Adrenal gland (tissue), 9 donors: ENCODE measurements at regions not wholly inside any gene's neighbourhood (a gene's known extent, or its start where the extent isn't known, plus 50 kb on each side); places are given as distances from the start of the nearest gene placed in this dataset.
"Not testable (repeated sequence)": the region's sequence is repeated elsewhere in the genome, so short reads cannot be mapped to it uniquely, and the experiment has no call there.

Experiments
- DNase-seq, 7 donors: peaks; one replicate each; pipeline ENCODE4 v3.0.0-alpha.2; 2019 to 2020
- H3K27ac ChIP-seq, 5 donors: fragments of 200-600 bp; sonication (generic) in 4 of 5; 1 replicate in 3 of 5; 2 replicates in 2 of 5; pipeline versions ENCODE4 v1.5.1 to v1.8.0; 2016 to 2020; ENCODE audit warnings: mild to moderate bottlenecking in 1 of 5
- H3K27me3 ChIP-seq: fragments of 200-600 bp; 2 replicates; pipeline ENCODE4 v1.8.0; 2021
- H3K36me3 ChIP-seq, 2 donors: fragments of 200-600 bp; replicated peaks in 1 of 2; 1 replicate in 1 of 2; 2 replicates in 1 of 2; pipeline versions ENCODE4 v1.5.1 to v1.8.0; 2018 to 2022
- H3K4me1 ChIP-seq, 2 donors: fragments of 200-600 bp; replicated peaks in 1 of 2; 1 replicate in 1 of 2; 2 replicates in 1 of 2; pipeline versions ENCODE4 v1.5.1 to v1.8.0; 2018 to 2021
- H3K4me3 ChIP-seq, 4 donors: fragments of 200-600 bp; sonication (generic) in 3 of 4; one replicate each; pipeline ENCODE4 v1.5.1; 2016 to 2018
- H3K9me3 ChIP-seq, 3 donors: fragments of 200-600 bp; sonication (generic) in 1 of 3; replicated peaks in 1 of 3; 1 replicate in 2 of 3; 2 replicates in 1 of 3; pipeline versions ENCODE4 v1.5.1 to v1.8.0; 2016 to 2021
- CTCF ChIP-seq, 6 experiments: fragments of 450-650 bp in 4 of 6; fragments of 200-600 bp in 2 of 6; sonication (generic) in 1 of 6; IDR thresholded peaks; 1 replicate in 5 of 6; 2 replicates in 1 of 6; pipeline versions ENCODE4 v1.5.1 to v1.8.0; 2016 to 2021; ENCODE audit warnings: antibody characterized with exemption in 6 of 6, mild to moderate bottlenecking in 2 of 6, moderate library complexity in 1 of 6
- POLR2A ChIP-seq, 2 donors: fragments of 450-650 bp; IDR thresholded peaks; one replicate each; pipeline ENCODE4 v1.6.1; 2017; ENCODE audit warnings: antibody characterized with exemption in 2 of 2, mild to moderate bottlenecking in 2 of 2, moderate library complexity in 1 of 2
- WGBS, 4 donors: extraction: QIAGEN DNeasy Blood & Tissue Kit in 2 of 4; methylation state at CpG; one replicate each; pipeline versions ENCODE4 v1.1.5 to v1.1.7; 2013 to 2017; 5-methylcytosine and 5-hydroxymethylcytosine counted together
- intact Hi-C, 2 donors: fragments of 100-400 bp; cut with DNase I; formaldehyde crosslinking; loops; one replicate each; pipeline versions ENCODE4 v1.14.1 to v1.15.0; 2022 to 2023
- donor health status: healthy with polysubstance abuse.
- donor health status: Bipolar disorder and iron deficiency.
- donor health status: DM: yes; HTN: yes; CAD: no.
- donor health status: DM: no; HTN: no; CAD: no.
- donor health status: DM: no; HTN: no; CAD: no.

GRCh38 chr2:137910641-137911040 is 53.6 kb upstream of the HNMT start:
- H3K9me3 ChIP-seq, result no peaks in the 10 kb centered on the region
- WGBS, 4 donors, result 25 to 40% (median 31%) methylated on average over 4 of the region's 4 CpGs
- TF ChIP-seq POLR2A (IDR thresholded peaks at IDR 0.05) (no peak), CTCF (IDR thresholded peaks at IDR 0.05) (peak; percentile 15 to 75 (median 57))
- H3K36me3 ChIP-seq, result no peaks in the 10 kb centered on the region
- H3K4me3 ChIP-seq, result no peak overlapping the region
- intact Hi-C loops, result loop anchor here (5.0 to 10.0 kb wide), 2 partner anchors 874 to 917 kb away; partner anchors contain the start of gene NXPH2 (in 1 of the 2)
- no peaks in the 10 kb centered on the region for H3K27me3 ChIP-seq
- DNase-seq, result no peak
- no peak overlapping the region for H3K27ac ChIP-seq
- no peaks in the 10 kb centered on the region for H3K4me1 ChIP-seq

GRCh38 chr2:137912371-137912770 is 51.9 kb upstream of the HNMT start:
- Histone ChIP-seq H3K36me3 (no peaks in the 10 kb centered on the region), H3K27me3 (no peaks in the 10 kb centered on the region), H3K9me3 (no peaks in the 10 kb centered on the region), H3K27ac (no peak overlapping the region), H3K4me1 (no peaks in the 10 kb centered on the region), H3K4me3 (no peak overlapping the region)
- TF ChIP-seq CTCF (IDR thresholded peaks at IDR 0.05) (no peak), POLR2A (IDR thresholded peaks at IDR 0.05) (no peak)
- 55 to 80% (median 68%) methylated on average over 2 of the region's 2 CpGs for WGBS, 4 donors
- no peak for DNase-seq
- intact Hi-C loops, result loop anchor here (5.0 to 10.0 kb wide), 2 partner anchors 872 to 915 kb away; partner anchors contain the start of gene NXPH2 (in 1 of the 2)

GRCh38 chr2:137913169-137913568 is 51.1 kb upstream of the HNMT start:
- DNase-seq, result no peak
- intact Hi-C loops, result loop anchor here (5.0 to 10.0 kb wide), 2 partner anchors 872 to 914 kb away; partner anchors contain the start of gene NXPH2 (in 1 of the 2)
- TF ChIP-seq CTCF (IDR thresholded peaks at IDR 0.05) (no peak), POLR2A (IDR thresholded peaks at IDR 0.05) (no peak)
- Histone ChIP-seq H3K9me3 (no peaks in the 10 kb centered on the region), H3K36me3 (no peaks in the 10 kb centered on the region), H3K4me3 (no peak overlapping the region), H3K4me1 (no peaks in the 10 kb centered on the region), H3K27me3 (no peaks in the 10 kb centered on the region), H3K27ac (no peak overlapping the region)
- 83 to 94% (median 89%) methylated on average over 4 of the region's 4 CpGs for WGBS, 4 donors

GRCh38 chr2:137913648-137914047 is 50.6 kb upstream of the HNMT start:
- H3K27me3 ChIP-seq, H3K4me3 ChIP-seq, H3K36me3 ChIP-seq, H3K27ac ChIP-seq, DNase-seq, H3K4me1 ChIP-seq, H3K9me3 ChIP-seq: not testable (repeated sequence)
- WGBS, 4 donors, result 46 to 70% (median 60%) methylated on average over 2 of the region's 2 CpGs
- intact Hi-C loops, result loop anchor here (5.0 to 10.0 kb wide), 2 partner anchors 871 to 914 kb away; partner anchors contain the start of gene NXPH2 (in 1 of the 2)
